ENCODE measurements at regions not wholly inside any gene's neighbourhood (a gene's known extent, or its start where the extent isn't known, plus 50 kb on each side); places are given as distances from the start of the nearest gene placed in this dataset.

GRCh38 chr19:28046932-28047331 lies 1166.0 kb downstream of the UQCRFS1 start:
- intact Hi-C loops (cut with DNase I) = no loop called here
- Histone ChIP-seq H3K27me3 (no peaks in the 10 kb centered on the region), H3K4me3 (no peak overlapping the region), H3K9me3 (no peaks in the 10 kb centered on the region), H3K4me1 (no peaks in the 10 kb centered on the region), H3K27ac (no peak overlapping the region), H3K36me3 (no peaks in the 10 kb centered on the region)
- whole genome bisulfite sequencing, 2 donors = 91 to 97% methylated on average over 1 of the region's 1 CpG
- no peak for DNase-seq
- TF ChIP-seq EP300 (IDR thresholded peaks at IDR 0.05) (no peak), POLR2AphosphoS5 (IDR thresholded peaks at IDR 0.05) (no peak), POLR2A (IDR thresholded peaks at IDR 0.05) (no peak)
- TF ChIP-seq, protein P1, sequence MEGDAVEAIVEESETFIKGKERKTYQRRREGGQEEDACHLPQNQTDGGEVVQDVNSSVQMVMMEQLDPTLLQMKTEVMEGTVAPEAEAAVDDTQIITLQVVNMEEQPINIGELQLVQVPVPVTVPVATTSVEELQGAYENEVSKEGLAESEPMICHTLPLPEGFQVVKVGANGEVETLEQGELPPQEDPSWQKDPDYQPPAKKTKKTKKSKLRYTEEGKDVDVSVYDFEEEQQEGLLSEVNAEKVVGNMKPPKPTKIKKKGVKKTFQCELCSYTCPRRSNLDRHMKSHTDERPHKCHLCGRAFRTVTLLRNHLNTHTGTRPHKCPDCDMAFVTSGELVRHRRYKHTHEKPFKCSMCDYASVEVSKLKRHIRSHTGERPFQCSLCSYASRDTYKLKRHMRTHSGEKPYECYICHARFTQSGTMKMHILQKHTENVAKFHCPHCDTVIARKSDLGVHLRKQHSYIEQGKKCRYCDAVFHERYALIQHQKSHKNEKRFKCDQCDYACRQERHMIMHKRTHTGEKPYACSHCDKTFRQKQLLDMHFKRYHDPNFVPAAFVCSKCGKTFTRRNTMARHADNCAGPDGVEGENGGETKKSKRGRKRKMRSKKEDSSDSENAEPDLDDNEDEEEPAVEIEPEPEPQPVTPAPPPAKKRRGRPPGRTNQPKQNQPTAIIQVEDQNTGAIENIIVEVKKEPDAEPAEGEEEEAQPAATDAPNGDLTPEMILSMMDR (IDR thresholded peaks at IDR 0.05) = no peak

DNA sequence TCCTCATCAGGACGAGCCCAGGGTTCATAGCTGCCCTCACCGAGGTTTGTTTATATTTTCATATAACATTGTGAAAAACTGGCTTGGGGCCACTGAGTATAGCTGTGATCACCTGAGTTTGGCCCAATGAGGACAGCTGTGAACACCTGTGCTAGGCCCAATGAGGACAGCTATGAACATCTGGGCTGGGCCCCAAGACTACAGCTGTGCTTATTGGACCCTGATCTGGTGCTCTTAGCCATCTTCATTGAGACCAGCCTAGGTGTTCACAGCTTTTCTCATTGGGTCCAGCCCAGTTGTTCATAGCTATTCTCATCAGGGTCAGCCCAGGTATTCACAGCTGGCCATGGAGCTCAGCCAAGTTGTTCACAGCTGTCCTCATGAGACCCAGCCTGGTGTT lies 1167.3 kb downstream of the UQCRFS1 start:
- DNase-seq = no peak
- 60 to 72% methylated on average over 2 of the region's 2 CpGs for WGBS, 2 donors
- Histone ChIP-seq H3K36me3 (no peaks in the 10 kb centered on the region), H3K27me3 (no peaks in the 10 kb centered on the region), H3K27ac (no peak overlapping the region), H3K4me1 (no peaks in the 10 kb centered on the region), H3K4me3 (no peak overlapping the region), H3K9me3 (no peaks in the 10 kb centered on the region)
- intact Hi-C loops (cut with DNase I) = no loop called here
- TF ChIP-seq POLR2A (IDR thresholded peaks at IDR 0.05) = no peak
- no peak for TF ChIP-seq POLR2AphosphoS5 (IDR thresholded peaks at IDR 0.05)
- no peak for TF ChIP-seq EP300 (IDR thresholded peaks at IDR 0.05)
- TF ChIP-seq, protein P1 (IDR thresholded peaks at IDR 0.05) = no peak

- TF ChIP-seq POLR2AphosphoS5 (IDR thresholded peaks at IDR 0.05) (no peak), EP300 (IDR thresholded peaks at IDR 0.05) (no peak), POLR2A (IDR thresholded peaks at IDR 0.05) (no peak)
- TF ChIP-seq, protein P1 (IDR thresholded peaks at IDR 0.05) = no peak
- 79 to 90% methylated on average over 4 of the region's 4 CpGs for WGBS, 2 donors
- Histone ChIP-seq H3K36me3 (no peaks in the 10 kb centered on the region), H3K27ac (no peak overlapping the region), H3K27me3 (no peaks in the 10 kb centered on the region), H3K4me1 (no peaks in the 10 kb centered on the region), H3K4me3 (no peak overlapping the region), H3K9me3 (no peaks in the 10 kb centered on the region)
- intact Hi-C loops (cut with DNase I) = no loop called here
- no peak for DNase-seq
Measured at GRCh38 chr19:28044477-28044876, 1168.5 kb downstream of the UQCRFS1 start.

DNA sequence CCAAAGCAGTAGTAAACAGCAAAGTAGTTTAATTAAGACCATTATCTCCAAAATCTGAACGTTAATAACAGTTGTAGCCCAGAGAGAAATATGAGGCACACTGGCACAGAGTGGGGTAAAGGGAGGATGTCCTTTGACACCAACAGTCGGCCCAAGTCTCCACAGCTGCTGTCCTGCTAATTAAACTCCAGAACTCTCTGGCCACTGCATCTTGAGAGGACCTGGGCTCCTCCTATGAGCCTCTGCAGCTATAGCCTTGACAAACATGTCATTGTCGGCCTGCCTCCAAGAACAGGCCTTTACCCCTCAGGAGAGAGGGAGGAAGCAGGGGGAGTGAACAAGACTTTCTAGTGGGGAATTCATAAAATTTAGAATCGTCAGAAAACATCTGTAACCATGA lies 1170.4 kb downstream of the UQCRFS1 start:
- Histone ChIP-seq H3K36me3 (no peaks in the 10 kb centered on the region), H3K4me1 (no peaks in the 10 kb centered on the region), H3K27me3 (no peaks in the 10 kb centered on the region), H3K9me3 (no peaks in the 10 kb centered on the region), H3K27ac (no peak overlapping the region), H3K4me3 (no peak overlapping the region)
- intact Hi-C loops (cut with DNase I) = no loop called here
- TF ChIP-seq POLR2AphosphoS5 (IDR thresholded peaks at IDR 0.05) = no peak
- no peak for TF ChIP-seq POLR2A (IDR thresholded peaks at IDR 0.05)
- TF ChIP-seq, protein P1 (IDR thresholded peaks at IDR 0.05) = no peak
- TF ChIP-seq EP300 (IDR thresholded peaks at IDR 0.05) = no peak
- WGBS, 2 donors = 58 to 64% methylated on average over 4 of the region's 4 CpGs
- no peak for DNase-seq

DNA sequence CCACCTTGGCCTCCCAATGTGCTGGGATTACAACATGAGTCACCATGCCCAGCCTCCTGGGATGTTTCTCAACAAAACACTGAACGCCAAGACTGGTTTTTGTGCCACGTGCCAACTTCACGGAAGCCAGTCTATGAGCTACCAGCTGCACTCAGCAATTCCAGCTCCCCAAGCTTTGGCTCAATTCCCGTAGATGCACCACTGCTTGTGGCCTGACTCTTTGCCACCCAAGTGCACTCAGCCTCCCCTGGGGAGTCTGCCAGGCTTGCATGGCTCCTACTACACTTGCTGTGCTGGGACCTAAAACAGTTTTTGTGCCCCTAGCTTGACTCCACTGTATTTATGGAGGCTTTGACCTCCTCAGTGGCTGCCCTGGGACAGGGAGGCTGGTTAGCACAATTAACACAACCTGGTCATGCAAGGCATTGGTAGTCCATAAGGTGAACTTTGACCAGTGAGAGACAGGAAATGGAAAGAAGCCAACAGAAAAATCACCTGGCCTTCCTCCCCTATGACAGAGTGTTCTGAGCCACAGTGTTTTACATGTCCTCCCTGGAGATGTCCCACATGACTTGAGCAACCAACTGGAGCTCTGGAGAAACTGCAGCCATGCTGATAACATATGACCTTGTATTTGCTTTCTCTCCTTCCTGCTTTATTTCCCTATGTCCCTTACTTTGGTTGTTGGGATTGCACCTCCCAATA lies 1173.1 kb downstream of the UQCRFS1 start:
- Histone ChIP-seq H3K27me3 (no peaks in the 10 kb centered on the region), H3K4me3 (no peak overlapping the region), H3K36me3 (no peaks in the 10 kb centered on the region), H3K27ac (no peak overlapping the region), H3K4me1 (no peaks in the 10 kb centered on the region), H3K9me3 (no peaks in the 10 kb centered on the region)
- intact Hi-C loops (cut with DNase I) = no loop called here
- TF ChIP-seq POLR2AphosphoS5 (IDR thresholded peaks at IDR 0.05) (no peak), POLR2A (IDR thresholded peaks at IDR 0.05) (no peak), EP300 (IDR thresholded peaks at IDR 0.05) (no peak)
- TF ChIP-seq, protein P1 (IDR thresholded peaks at IDR 0.05) = no peak
- 87 to 88% methylated on average over 4 of the region's 4 CpGs for WGBS, 2 donors
- DNase-seq = no peak

Measured in sigmoid colon (tissue), 6 donors.